GM12878 (cell line): ENCODE measurements at regions not wholly inside any gene's neighbourhood (a gene's known extent, or its start where the extent isn't known, plus 50 kb on each side); places are given as distances from the start of the nearest gene placed in this dataset.

Experiments
- ATAC-seq: fragments of 200-7000 bp; cut with Tn5 transposase; 3 replicates; pipeline ENCODE4 v1.9.1; 2020; ENCODE audit warnings: mild to moderate bottlenecking, moderate library complexity
- BruUV-seq: library from RNA; stranded (reverse); fragments of 400-500 nt; replicated peaks from 2 replicates; lab custom pipeline; 2021; lab: Mats Ljungman, UMichigan
- CTCF ChIA-PET: fragments of 300-600 bp; sonication (Branson Sonifier 250); formaldehyde crosslinking; extraction: SDS; loops from one replicate; lab custom pipeline; 2021; ENCODE audit warnings: inconsistent platforms; lab: Yijun Ruan, JAX
- POLR2A ChIA-PET: fragments of 350-600 bp; formaldehyde crosslinking; extraction: SDS; loops from one replicate; lab custom pipeline; 2021; ENCODE audit warnings: inconsistent platforms; lab: Charles Lee
- RAD21 ChIA-PET: fragments of 300-600 bp; sonication (Branson Sonifier 250); formaldehyde crosslinking; loops from one replicate; lab custom pipeline; 2023; ENCODE audit warnings: antibody characterized with exemption; ENCODE audit not compliant: unreplicated experiment; lab: Charles Lee
- SMC1A ChIA-PET: fragments of 300-600 bp; sonication (Branson Sonifier 250); formaldehyde crosslinking; loops from one replicate; lab custom pipeline; 2023; ENCODE audit not compliant: unreplicated experiment, uncharacterized antibody; lab: Charles Lee
- DNase-seq: peaks from one replicate; pipeline ENCODE4 v3.0.0-alpha.2; 2011; ENCODE audit warnings: low read depth, low spot score
- FAIRE-seq: peaks from 3 replicates; lab custom pipeline; 2011; peaks lifted over from hg19 to GRCh38; lab: Jason Lieb, UNC
- H2AFZ ChIP-seq: 2 replicates; pipeline ENCODE4 v1.6.0; 2011; ENCODE audit warnings: low read depth, low read length, control low read depth; ENCODE audit not compliant: control insufficient read depth
- H3K27ac ChIP-seq: 2 replicates; pipeline ENCODE4 v1.5.1; 2011; ENCODE audit warnings: control low read depth; ENCODE audit not compliant: control insufficient read depth, insufficient read depth
- H3K27me3 ChIP-seq, 2 experiments: replicated peaks in 1 of 2; 2 replicates each; pipeline versions ENCODE4 v1.6.0 to v1.6.1; 2011; ENCODE audit warnings: low read length in 1 of 2; ENCODE audit not compliant: control insufficient read depth in 2 of 2, insufficient read depth in 2 of 2
- H3K36me3 ChIP-seq, 2 experiments: 2 replicates each; pipeline ENCODE4 v1.5.1; 2011; ENCODE audit warnings: low read length in 1 of 2; ENCODE audit not compliant: control insufficient read depth in 2 of 2, insufficient read depth in 2 of 2
- H3K4me1 ChIP-seq: 2 replicates; pipeline ENCODE4 v1.6.1; 2011; ENCODE audit warnings: mild to moderate bottlenecking, low read length, moderate library complexity, mixed read lengths; ENCODE audit not compliant: control insufficient read depth, insufficient read depth
- H3K4me2 ChIP-seq: 2 replicates; pipeline ENCODE4 v1.6.0; 2011; ENCODE audit warnings: control low read depth; ENCODE audit not compliant: control insufficient read depth, insufficient read depth
- H3K4me3 ChIP-seq: fragments of 200-600 bp; sonication (generic); 2 replicates; pipeline ENCODE4 v1.5.1; 2016
- H3K79me2 ChIP-seq: 2 replicates; pipeline ENCODE4 v1.6.0; 2011; ENCODE audit warnings: low read length; ENCODE audit not compliant: control insufficient read depth, insufficient read depth
- H3K9ac ChIP-seq: 2 replicates; pipeline ENCODE4 v1.8.0; 2011; ENCODE audit warnings: low read length, control low read depth, mixed read lengths; ENCODE audit not compliant: control insufficient read depth, insufficient read depth
- H3K9me3 ChIP-seq: replicated peaks from 3 replicates; pipeline ENCODE4 v1.5.1; 2011; ENCODE audit warnings: mild to moderate bottlenecking, low read length; ENCODE audit not compliant: control insufficient read depth, insufficient read depth
- H4K20me1 ChIP-seq: 2 replicates; pipeline ENCODE4 v1.6.0; 2011; ENCODE audit not compliant: control insufficient read depth, insufficient read depth
- CREM ChIP-seq: IDR thresholded peaks from 2 replicates; pipeline ENCODE4 v1.6.1; 2014; ENCODE audit warnings: antibody characterized with exemption, low read depth
- ESRRA ChIP-seq: IDR thresholded peaks from 2 replicates; pipeline ENCODE4 v1.6.1; 2012; ENCODE audit warnings: mild to moderate bottlenecking, low read length, improper control_type of control experiment
- HDAC2 ChIP-seq: fragments of 200-600 bp; sonication (generic); IDR thresholded peaks from 2 replicates; pipeline ENCODE4 v1.6.1; 2017
- IKZF1 ChIP-seq: fragments of 450-650 bp; conservative IDR thresholded peaks from 2 replicates; pipeline ENCODE4 v1.6.1; 2017; ENCODE audit warnings: antibody characterized with exemption, mild to moderate bottlenecking
- JUNB ChIP-seq: IDR thresholded peaks from 2 replicates; pipeline ENCODE4 v1.6.1; 2016; ENCODE audit warnings: antibody characterized with exemption, mild to moderate bottlenecking
- KDM1A ChIP-seq: fragments of 200-600 bp; sonication (generic); IDR thresholded peaks from 2 replicates; pipeline ENCODE4 v1.6.1; 2016; ENCODE audit warnings: borderline replicate concordance
- POLR2A ChIP-seq: IDR thresholded peaks from 2 replicates; pipeline ENCODE4 v1.6.1; 2011; ENCODE audit warnings: low read depth, mild to moderate bottlenecking, low read length
- RAD51 ChIP-seq: fragments of 450-650 bp; IDR thresholded peaks from 2 replicates; pipeline ENCODE4 v1.6.1; 2016; ENCODE audit warnings: moderate library complexity, mild to moderate bottlenecking, inconsistent platforms
- TAF1 ChIP-seq: IDR thresholded peaks from 2 replicates; pipeline ENCODE4 v1.6.1; 2011; ENCODE audit warnings: mild to moderate bottlenecking, low read depth, low read length, borderline replicate concordance
- ZSCAN29 ChIP-seq: fragments of 450-650 bp; IDR thresholded peaks from 2 replicates; pipeline ENCODE4 v1.6.1; 2017; ENCODE audit warnings: mild to moderate bottlenecking, moderate library complexity
- ZZZ3 ChIP-seq: IDR thresholded peaks from 2 replicates; pipeline ENCODE4 v1.6.1; 2011; ENCODE audit warnings: low read depth; ENCODE audit not compliant: control insufficient read depth, insufficient read length
- WGBS: methylation state at CpG from one replicate; pipeline ENCODE4 v1.1.6; 2016; ENCODE audit warnings: low lambda C conversion rate; ENCODE audit not compliant: insufficient replicate concordance, insufficient coverage; ENCODE audit errors: missing lambda C conversion rate; 5-methylcytosine and 5-hydroxymethylcytosine counted together
- in situ Hi-C: fragments of 300-500 bp; cut with MboI; formaldehyde crosslinking; loops from 9 replicates; pipeline ENCODE4 v1.14.3; 2018; ENCODE audit warnings: mixed read lengths
- intact Hi-C: fragments of 100-400 bp; cut with micrococcal nuclease; formaldehyde crosslinking; loops from one replicate; pipeline ENCODE4 v1.14.2; 2022; ENCODE audit not compliant: unreplicated experiment
- TF ChIP-seq, protein P1 (sequence below): fragments of 150-350 bp; IDR thresholded peaks from 2 replicates; pipeline ENCODE4 v1.6.1; 2016; ENCODE audit warnings: low read depth, low read length
- TF ChIP-seq, protein P2 (sequence below): fragments of 450-650 bp; IDR thresholded peaks from 2 replicates; pipeline ENCODE4 v1.6.1; 2018; ENCODE audit warnings: borderline replicate concordance, mild to moderate bottlenecking; ENCODE audit not compliant: partially characterized antibody

DNA sequence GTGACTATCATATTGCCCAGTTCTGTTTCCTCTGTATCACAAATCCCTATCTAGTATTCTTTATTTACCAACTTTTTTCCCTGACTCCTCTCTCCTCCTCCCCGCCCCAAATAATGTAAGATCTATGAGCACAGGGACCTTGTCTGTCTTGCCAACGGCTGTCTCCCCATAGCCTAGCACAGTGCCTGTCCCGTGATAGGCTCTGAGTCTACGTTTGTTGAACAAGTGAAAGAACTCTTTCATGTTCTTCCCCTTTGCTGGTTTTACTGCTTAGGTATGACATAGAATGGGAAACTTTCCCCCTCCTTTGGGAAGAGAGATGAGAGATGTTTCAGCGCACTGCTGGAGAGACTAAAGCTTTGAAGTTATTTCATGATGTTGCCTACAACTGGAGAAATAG is 367.0 kb downstream of the PRDM2 start:
- Histone ChIP-seq H4K20me1 (no peaks in the 10 kb centered on the region), H3K4me1 (no peaks in the 10 kb centered on the region), H3K79me2 (no peaks in the 10 kb centered on the region), H3K4me3 (no peak overlapping the region), H3K27ac (no peak overlapping the region), H3K4me2 (no peak overlapping the region), H3K9me3 (no peaks in the 10 kb centered on the region), H3K36me3 (no peaks in the 10 kb centered on the region), H3K27me3 (no peaks in the 10 kb centered on the region; a peak in 1 of 4 replicates), H3K9ac (no peak overlapping the region), H2AFZ (no peak overlapping the region)
- ChIA-PET RAD21 (no interaction called here), CTCF (no interaction called here), POLR2A (no interaction called here), SMC1A (no interaction called here)
- DNase-seq (no peak), ATAC-seq (no peak), FAIRE-seq (no peak)
- TF ChIP-seq TAF1 (no peak), POLR2A (no peak), ESRRA (no peak), ZZZ3 (no peak), ZSCAN29 (no peak), CREM (no peak), JUNB (no peak), HDAC2 (no peak), KDM1A (no peak), RAD51 (no peak), IKZF1 (no peak)
- TF ChIP-seq, protein P1, sequence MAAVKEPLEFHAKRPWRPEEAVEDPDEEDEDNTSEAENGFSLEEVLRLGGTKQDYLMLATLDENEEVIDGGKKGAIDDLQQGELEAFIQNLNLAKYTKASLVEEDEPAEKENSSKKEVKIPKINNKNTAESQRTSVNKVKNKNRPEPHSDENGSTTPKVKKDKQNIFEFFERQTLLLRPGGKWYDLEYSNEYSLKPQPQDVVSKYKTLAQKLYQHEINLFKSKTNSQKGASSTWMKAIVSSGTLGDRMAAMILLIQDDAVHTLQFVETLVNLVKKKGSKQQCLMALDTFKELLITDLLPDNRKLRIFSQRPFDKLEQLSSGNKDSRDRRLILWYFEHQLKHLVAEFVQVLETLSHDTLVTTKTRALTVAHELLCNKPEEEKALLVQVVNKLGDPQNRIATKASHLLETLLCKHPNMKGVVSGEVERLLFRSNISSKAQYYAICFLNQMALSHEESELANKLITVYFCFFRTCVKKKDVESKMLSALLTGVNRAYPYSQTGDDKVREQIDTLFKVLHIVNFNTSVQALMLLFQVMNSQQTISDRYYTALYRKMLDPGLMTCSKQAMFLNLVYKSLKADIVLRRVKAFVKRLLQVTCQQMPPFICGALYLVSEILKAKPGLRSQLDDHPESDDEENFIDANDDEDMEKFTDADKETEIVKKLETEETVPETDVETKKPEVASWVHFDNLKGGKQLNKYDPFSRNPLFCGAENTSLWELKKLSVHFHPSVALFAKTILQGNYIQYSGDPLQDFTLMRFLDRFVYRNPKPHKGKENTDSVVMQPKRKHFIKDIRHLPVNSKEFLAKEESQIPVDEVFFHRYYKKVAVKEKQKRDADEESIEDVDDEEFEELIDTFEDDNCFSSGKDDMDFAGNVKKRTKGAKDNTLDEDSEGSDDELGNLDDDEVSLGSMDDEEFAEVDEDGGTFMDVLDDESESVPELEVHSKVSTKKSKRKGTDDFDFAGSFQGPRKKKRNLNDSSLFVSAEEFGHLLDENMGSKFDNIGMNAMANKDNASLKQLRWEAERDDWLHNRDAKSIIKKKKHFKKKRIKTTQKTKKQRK: no peak
- TF ChIP-seq, protein P2, sequence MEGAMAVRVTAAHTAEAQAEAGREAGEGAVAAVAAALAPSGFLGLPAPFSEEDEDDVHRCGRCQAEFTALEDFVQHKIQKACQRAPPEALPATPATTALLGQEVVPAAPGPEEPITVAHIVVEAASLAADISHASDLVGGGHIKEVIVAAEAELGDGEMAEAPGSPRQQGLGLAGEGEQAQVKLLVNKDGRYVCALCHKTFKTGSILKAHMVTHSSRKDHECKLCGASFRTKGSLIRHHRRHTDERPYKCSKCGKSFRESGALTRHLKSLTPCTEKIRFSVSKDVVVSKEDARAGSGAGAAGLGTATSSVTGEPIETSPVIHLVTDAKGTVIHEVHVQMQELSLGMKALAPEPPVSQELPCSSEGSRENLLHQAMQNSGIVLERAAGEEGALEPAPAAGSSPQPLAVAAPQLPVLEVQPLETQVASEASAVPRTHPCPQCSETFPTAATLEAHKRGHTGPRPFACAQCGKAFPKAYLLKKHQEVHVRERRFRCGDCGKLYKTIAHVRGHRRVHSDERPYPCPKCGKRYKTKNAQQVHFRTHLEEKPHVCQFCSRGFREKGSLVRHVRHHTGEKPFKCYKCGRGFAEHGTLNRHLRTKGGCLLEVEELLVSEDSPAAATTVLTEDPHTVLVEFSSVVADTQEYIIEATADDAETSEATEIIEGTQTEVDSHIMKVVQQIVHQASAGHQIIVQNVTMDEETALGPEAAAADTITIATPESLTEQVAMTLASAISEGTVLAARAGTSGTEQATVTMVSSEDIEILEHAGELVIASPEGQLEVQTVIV: no peak
- no TSS peak for BruUV-seq
- intact Hi-C loops: no loop called here
- WGBS: 31% methylated on average over 5 of the region's 5 CpGs
- in situ Hi-C loops: no loop called here
